ENCODE measurements at regions not wholly inside any gene's neighbourhood (a gene's known extent, or its start where the extent isn't known, plus 50 kb on each side); places are given as distances from the start of the nearest gene placed in this dataset.

- Histone ChIP-seq H3K4me2 (ENCODE audit: insufficient read depth, low read length) (no peak overlapping the region), H4K20me1 (replicated peaks; ENCODE audit: control insufficient read depth, extremely low read depth, insufficient read depth, low read length) (no peaks in the 10 kb centered on the region), H3K27ac (ENCODE audit: insufficient read depth, low read depth, low read length) (no peak overlapping the region), H3K79me2 (ENCODE audit: control insufficient read depth, insufficient read depth, low read length) (no peaks in the 10 kb centered on the region), H3K36me3 (ENCODE audit: control insufficient read depth in 2 of 2, extremely low read depth in 1 of 2, insufficient read depth in 2 of 2, low read length in 2 of 2) (no peaks in the 10 kb centered on the region), H2AFZ (ENCODE audit: low read depth, low read length) (peak overlapping the region; percentile 53), H3K4me3 (replicated peaks in 1 of 3; ENCODE audit: insufficient read depth in 1 of 3, low read depth in 1 of 3, low read length in 3 of 3) (no peak overlapping the region), H3K9me1 (replicated peaks; ENCODE audit: control insufficient read depth, extremely low read depth, insufficient read depth, low read length) (no peaks in the 10 kb centered on the region), H3K9me3 (replicated peaks; ENCODE audit: control insufficient read depth, insufficient read depth, low read length) (no peaks in the 10 kb centered on the region), H3K4me1 (ENCODE audit: control insufficient read depth, extremely low read depth, insufficient read depth, low read length) (peaks cover 4% of the 10 kb centered on the region), H3K9ac (replicated peaks; ENCODE audit: extremely low read depth, insufficient read depth, low read length) (no peak overlapping the region), H3K27me3 (ENCODE audit: control insufficient read depth in 2 of 2, insufficient read depth in 2 of 2, low read length in 2 of 2) (no peaks in the 10 kb centered on the region)
- intact Hi-C loops (cut with micrococcal nuclease) = no loop called here
- no TSS peak for BruUV-seq (replicated peaks)
- POLR2A ChIA-PET = no interaction called here
- DNase-seq (ENCODE audit: low read depth, low spot score) (no peak), FAIRE-seq (no peak)
- dilution Hi-C loops (cut with MboI; ENCODE audit: extremely low pct_ligation_motif_present, low sequenced_read_pairs) = no loop called here
- no peak for TF ChIP-seq MYC (IDR thresholded peaks at IDR 0.05; ENCODE audit: low read depth, low read length)
- TF ChIP-seq JUN (IDR thresholded peaks at IDR 0.05; ENCODE audit: borderline replicate concordance, insufficient read depth, insufficient read length, low read depth) = no peak
- TF ChIP-seq CTCF (IDR thresholded peaks at IDR 0.05; ENCODE audit: extremely low read depth in 1 of 2, insufficient read depth in 1 of 2, low read depth in 1 of 2, low read length in 2 of 2) = no peak
- no peak for TF ChIP-seq POLR2A (IDR thresholded peaks at IDR 0.05; ENCODE audit: low read depth, low read length)
- TF ChIP-seq, protein P1, sequence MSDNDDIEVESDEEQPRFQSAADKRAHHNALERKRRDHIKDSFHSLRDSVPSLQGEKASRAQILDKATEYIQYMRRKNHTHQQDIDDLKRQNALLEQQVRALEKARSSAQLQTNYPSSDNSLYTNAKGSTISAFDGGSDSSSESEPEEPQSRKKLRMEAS (IDR thresholded peaks at IDR 0.05; ENCODE audit: insufficient read depth, insufficient read length) = no peak
- no peak for TF ChIP-seq POLR2AphosphoS5 (IDR thresholded peaks at IDR 0.05; ENCODE audit: insufficient read depth, low read depth, low read length)
- TF ChIP-seq EZH2 (IDR thresholded peaks at IDR 0.05; ENCODE audit: borderline replicate concordance, low read depth, low read length, severe bottlenecking) = no peak
- no peak for TF ChIP-seq FOS (IDR thresholded peaks at IDR 0.05; ENCODE audit: borderline replicate concordance, insufficient read depth, low read length)
- no peak for TF ChIP-seq GATA2 (IDR thresholded peaks at IDR 0.05; ENCODE audit: insufficient read depth, insufficient read length, low read depth, low read length)
- CTCF ChIA-PET = no interaction called here
Measured at GRCh38 chr13:64480672-64481071, 2749.5 kb downstream of the PCDH9 start.

Measured in endothelial cell of umbilical vein (primary cell).